Keratinocyte (primary cell): ENCODE measurements at regions not wholly inside any gene's neighbourhood (a gene's known extent, or its start where the extent isn't known, plus 50 kb on each side); places are given as distances from the start of the nearest gene placed in this dataset.

Experiments used
- CTCF ChIP-seq, 3 experiments: IDR thresholded peaks in 1 of 3; conservative IDR thresholded peaks in 1 of 3; optimal IDR thresholded peaks in 1 of 3; 2 replicates in 2 of 3; 3 replicates in 1 of 3; pipeline versions ENCODE3 to v1.5.1; 2011; ENCODE audit warnings: low read length in 3 of 3, mild to moderate bottlenecking in 3 of 3, moderate library complexity in 2 of 3, control low read depth in 1 of 3, inconsistent platforms in 1 of 3; ENCODE audit not compliant: insufficient read depth in 2 of 3; ENCODE audit errors: extremely low read depth in 1 of 3
- EZH2 ChIP-seq: IDR thresholded peaks from one replicate; pipeline ENCODE4 v1.6.1; 2012; ENCODE audit warnings: inconsistent platforms, mild to moderate bottlenecking, low read length, moderate library complexity

GRCh38 chr5:136768457-136768856 is 403.1 kb upstream of the TRPC7 start:
- TF ChIP-seq CTCF (optimal IDR thresholded peaks at IDR 0.05 in 1 of 3, IDR thresholded peaks at IDR 0.05 in 1 of 3, conservative IDR thresholded peaks at IDR 0.05 in 1 of 3; ENCODE audit: extremely low read depth in 1 of 3, insufficient read depth in 2 of 3, low read length in 3 of 3) (no peak), EZH2 (no peak)
